GM23248 (cell line): ENCODE measurements at regions not wholly inside any gene's neighbourhood (a gene's known extent, or its start where the extent isn't known, plus 50 kb on each side); places are given as distances from the start of the nearest gene placed in this dataset.
"Not testable (repeated sequence)": the region's sequence is repeated elsewhere in the genome, so short reads cannot be mapped to it uniquely, and the experiment has no call there.

Experiments
- EZH2 ChIP-seq: fragments of 200-600 bp; sonication (generic); IDR thresholded peaks from 2 replicates; pipeline ENCODE4 v1.6.1; 2018; ENCODE audit warnings: antibody characterized with exemption, mild to moderate bottlenecking; ENCODE audit not compliant: insufficient read depth, poor library complexity, severe bottlenecking
- EZH2phosphoT487 ChIP-seq: fragments of 200-600 bp; sonication (generic); IDR thresholded peaks from 2 replicates; pipeline ENCODE4 v1.6.1; 2018; ENCODE audit warnings: antibody characterized with exemption, moderate library complexity, mild to moderate bottlenecking, low read depth; ENCODE audit not compliant: insufficient read depth

DNA sequence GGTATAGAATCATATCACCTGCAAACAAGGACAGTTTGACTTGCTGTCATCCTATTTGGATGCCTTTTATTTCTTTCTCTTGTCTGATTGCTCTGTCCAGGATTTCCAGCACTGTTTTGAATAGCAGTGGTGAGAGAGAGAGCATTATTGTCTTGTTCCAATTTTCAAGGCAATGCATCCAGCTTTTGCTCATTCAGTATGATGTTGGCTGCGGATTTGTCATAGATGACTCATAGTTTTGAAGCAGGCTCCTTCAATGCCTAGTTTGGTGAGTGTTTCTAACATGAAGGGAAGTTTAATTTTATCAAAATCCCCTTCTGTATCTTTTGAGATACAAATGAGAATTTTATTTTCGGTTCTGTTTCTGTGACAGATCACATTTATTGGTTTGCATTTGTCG is 518.9 kb downstream of the PCDH11X start:
- not testable (repeated sequence) for TF ChIP-seq EZH2, EZH2phosphoT487
